Adrenal gland (tissue), 9 donors: ENCODE measurements at regions not wholly inside any gene's neighbourhood (a gene's known extent, or its start where the extent isn't known, plus 50 kb on each side); places are given as distances from the start of the nearest gene placed in this dataset.

Experiments used
- DNase-seq, 7 donors: peaks; one replicate each; pipeline ENCODE4 v3.0.0-alpha.2; 2019 to 2020
- H3K27ac ChIP-seq, 5 donors: fragments of 200-600 bp; sonication (generic) in 4 of 5; 1 replicate in 3 of 5; 2 replicates in 2 of 5; pipeline versions ENCODE4 v1.5.1 to v1.8.0; 2016 to 2020; ENCODE audit warnings: mild to moderate bottlenecking in 1 of 5
- H3K27me3 ChIP-seq: fragments of 200-600 bp; 2 replicates; pipeline ENCODE4 v1.8.0; 2021
- H3K36me3 ChIP-seq, 2 donors: fragments of 200-600 bp; replicated peaks in 1 of 2; 1 replicate in 1 of 2; 2 replicates in 1 of 2; pipeline versions ENCODE4 v1.5.1 to v1.8.0; 2018 to 2022
- H3K4me1 ChIP-seq, 2 donors: fragments of 200-600 bp; replicated peaks in 1 of 2; 1 replicate in 1 of 2; 2 replicates in 1 of 2; pipeline versions ENCODE4 v1.5.1 to v1.8.0; 2018 to 2021
- H3K4me3 ChIP-seq, 4 donors: fragments of 200-600 bp; sonication (generic) in 3 of 4; one replicate each; pipeline ENCODE4 v1.5.1; 2016 to 2018
- H3K9me3 ChIP-seq, 3 donors: fragments of 200-600 bp; sonication (generic) in 1 of 3; replicated peaks in 1 of 3; 1 replicate in 2 of 3; 2 replicates in 1 of 3; pipeline versions ENCODE4 v1.5.1 to v1.8.0; 2016 to 2021
- CTCF ChIP-seq, 6 experiments: fragments of 450-650 bp in 4 of 6; fragments of 200-600 bp in 2 of 6; sonication (generic) in 1 of 6; IDR thresholded peaks; 1 replicate in 5 of 6; 2 replicates in 1 of 6; pipeline versions ENCODE4 v1.5.1 to v1.8.0; 2016 to 2021; ENCODE audit warnings: antibody characterized with exemption in 6 of 6, mild to moderate bottlenecking in 2 of 6, moderate library complexity in 1 of 6
- POLR2A ChIP-seq, 2 donors: fragments of 450-650 bp; IDR thresholded peaks; one replicate each; pipeline ENCODE4 v1.6.1; 2017; ENCODE audit warnings: antibody characterized with exemption in 2 of 2, mild to moderate bottlenecking in 2 of 2, moderate library complexity in 1 of 2
- WGBS, 4 donors: extraction: QIAGEN DNeasy Blood & Tissue Kit in 2 of 4; methylation state at CpG; one replicate each; pipeline versions ENCODE4 v1.1.5 to v1.1.7; 2013 to 2017; 5-methylcytosine and 5-hydroxymethylcytosine counted together
- intact Hi-C, 2 donors: fragments of 100-400 bp; cut with DNase I; formaldehyde crosslinking; loops; one replicate each; pipeline versions ENCODE4 v1.14.1 to v1.15.0; 2022 to 2023
- donor health status: healthy with polysubstance abuse.
- donor health status: Bipolar disorder and iron deficiency.
- donor health status: DM: yes; HTN: yes; CAD: no.
- donor health status: DM: no; HTN: no; CAD: no.
- donor health status: DM: no; HTN: no; CAD: no.

- WGBS, 4 donors: 23 to 45% (median 42%) methylated on average over 1 of the region's 1 CpG
- TF ChIP-seq CTCF (IDR thresholded peaks at IDR 0.05): no peak
- H3K4me3 ChIP-seq: no peak overlapping the region
Observed at GRCh38 chr1:103387898-103388297, 137.6 kb upstream of the RNPC3 start.

GRCh38 chr1:103373991-103374390 lies 151.5 kb upstream of the RNPC3 start:
- no peak for TF ChIP-seq POLR2A (IDR thresholded peaks at IDR 0.05)
- no peak for TF ChIP-seq CTCF (IDR thresholded peaks at IDR 0.05)
- Histone ChIP-seq H3K4me3 (no peak overlapping the region), H3K36me3 (no peaks in the 10 kb centered on the region), H3K27ac (no peak overlapping the region), H3K9me3 (no peaks in the 10 kb centered on the region), H3K27me3 (no peaks in the 10 kb centered on the region), H3K4me1 (no peaks in the 10 kb centered on the region)
- intact Hi-C loops: no loop called here
- no peak for DNase-seq
- WGBS, 4 donors: 82 to 92% (median 86%) methylated on average over 3 of the region's 3 CpGs

More at GRCh38 chr1:103387898-103388297, 137.6 kb upstream of the RNPC3 start:
- Histone ChIP-seq H3K36me3 (no peaks in the 10 kb centered on the region), H3K27me3 (no peaks in the 10 kb centered on the region), H3K27ac (no peak overlapping the region), H3K4me1 (no peaks in the 10 kb centered on the region), H3K9me3 (no peaks in the 10 kb centered on the region)
- intact Hi-C loops: no loop called here
- DNase-seq: no peak

GRCh38 chr1:103372866-103373265 lies 152.6 kb upstream of the RNPC3 start:
- H3K4me3 ChIP-seq: no peak overlapping the region
- no peak for DNase-seq
- intact Hi-C loops: no loop called here

GRCh38 chr1:103371234-103371633 lies 154.3 kb upstream of the RNPC3 start:
- Histone ChIP-seq H3K36me3 (no peaks in the 10 kb centered on the region), H3K27ac (no peak overlapping the region), H3K4me3 (no peak overlapping the region), H3K9me3 (no peaks in the 10 kb centered on the region), H3K27me3 (no peaks in the 10 kb centered on the region), H3K4me1 (no peaks in the 10 kb centered on the region)
- 44 to 56% (median 47%) methylated on average over 2 of the region's 2 CpGs for WGBS, 4 donors
- no peak for TF ChIP-seq POLR2A (IDR thresholded peaks at IDR 0.05)
- TF ChIP-seq CTCF (IDR thresholded peaks at IDR 0.05): no peak
- intact Hi-C loops: no loop called here
- DNase-seq: peak in 4 of 7 donors; percentile 10 to 41 (median 14)

More at GRCh38 chr1:103372866-103373265, 152.6 kb upstream of the RNPC3 start:
- Histone ChIP-seq H3K9me3 (no peaks in the 10 kb centered on the region), H3K27ac (no peak overlapping the region), H3K27me3 (no peaks in the 10 kb centered on the region), H3K4me1 (no peaks in the 10 kb centered on the region), H3K36me3 (no peaks in the 10 kb centered on the region)
- no peak for TF ChIP-seq POLR2A (IDR thresholded peaks at IDR 0.05)
- no peak for TF ChIP-seq CTCF (IDR thresholded peaks at IDR 0.05)
